ENCODE measurements at regions not wholly inside any gene's neighbourhood (a gene's known extent, or its start where the extent isn't known, plus 50 kb on each side); places are given as distances from the start of the nearest gene placed in this dataset.

- TF ChIP-seq CTCF (IDR thresholded peaks at IDR 0.05; ENCODE audit: insufficient read depth, low read depth, low read length) (no peak), EZH2 (IDR thresholded peaks at IDR 0.05; ENCODE audit: insufficient read depth, low read length) (no peak)
Measured at GRCh38 chr4:65738134-65738533, 67.8 kb upstream of the EPHA5 start.

All from astrocyte (in vitro differentiated cells and primary cell).